ENCODE measurements at regions not wholly inside any gene's neighbourhood (a gene's known extent, or its start where the extent isn't known, plus 50 kb on each side); places are given as distances from the start of the nearest gene placed in this dataset.

GRCh38 chr2:58650781-58651180, 409.7 kb upstream of the FANCL start:
- 85 to 96% (median 93%) methylated on average over 3 of the region's 3 CpGs for WGBS, 3 donors
- Histone ChIP-seq H3K9me3 (no peaks in the 10 kb centered on the region), H3K4me1 (ENCODE audit: insufficient read depth) (no peaks in the 10 kb centered on the region), H3K36me3 (no peaks in the 10 kb centered on the region), H3K4me3 (no peak overlapping the region), H3K27ac (no peak overlapping the region), H3K27me3 (no peaks in the 10 kb centered on the region)
- DNase-seq: no peak
- TF ChIP-seq EP300 (IDR thresholded peaks at IDR 0.05) (no peak), CTCF (IDR thresholded peaks at IDR 0.05) (no peak), POLR2A (IDR thresholded peaks at IDR 0.05) (no peak)
- intact Hi-C loops (cut with DNase I): no loop called here

DNA sequence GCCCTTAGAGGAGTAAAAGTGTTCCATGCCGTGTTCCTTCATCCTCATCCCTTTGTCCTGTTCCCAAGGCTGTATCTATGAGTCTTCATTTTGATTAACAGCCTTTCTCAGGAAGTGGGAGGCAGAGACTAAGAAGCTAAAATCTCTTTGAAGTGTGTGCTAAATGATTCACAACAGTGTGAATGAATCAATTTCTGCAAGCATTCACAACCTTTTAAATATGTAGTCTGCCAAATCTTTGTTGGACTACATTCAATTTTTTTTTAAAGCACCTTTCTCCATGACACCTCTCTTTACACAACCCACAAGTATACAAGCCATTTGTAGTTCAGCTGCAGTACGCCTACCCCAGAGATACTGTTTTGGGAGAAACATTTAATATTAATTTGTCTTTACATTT, 408.6 kb upstream of the FANCL start:
- Histone ChIP-seq H3K27me3 (no peaks in the 10 kb centered on the region), H3K4me3 (no peak overlapping the region), H3K36me3 (no peaks in the 10 kb centered on the region), H3K4me1 (ENCODE audit: insufficient read depth) (no peaks in the 10 kb centered on the region), H3K9me3 (no peaks in the 10 kb centered on the region), H3K27ac (no peak overlapping the region)
- intact Hi-C loops (cut with DNase I): no loop called here
- no peak for TF ChIP-seq CTCF (IDR thresholded peaks at IDR 0.05)
- TF ChIP-seq POLR2A (IDR thresholded peaks at IDR 0.05): no peak
- TF ChIP-seq EP300 (IDR thresholded peaks at IDR 0.05): no peak
- no peak for DNase-seq
- WGBS, 3 donors: 30 to 40% (median 31%) methylated on average over 2 of the region's 2 CpGs

DNA sequence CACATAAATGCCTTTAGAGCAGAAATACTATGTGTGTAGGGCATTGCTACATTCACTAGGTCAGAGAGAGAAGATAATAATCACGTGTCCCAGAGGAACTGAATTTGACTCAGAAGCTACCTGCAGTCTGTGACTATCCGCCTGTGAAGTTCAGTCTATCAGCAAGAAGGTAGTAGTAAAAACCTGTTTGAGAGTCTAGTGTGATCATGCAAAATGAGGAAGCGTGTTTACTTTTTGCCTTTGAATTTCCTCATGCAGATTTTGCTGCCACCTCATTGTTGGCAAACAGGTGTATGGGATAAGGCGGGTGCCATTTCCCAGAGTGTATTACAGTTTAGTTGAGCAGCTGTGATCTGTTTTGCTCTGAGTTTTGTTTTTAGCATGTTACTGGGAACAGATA, 403.9 kb upstream of the FANCL start:
- Histone ChIP-seq H3K4me1 (ENCODE audit: insufficient read depth) (no peaks in the 10 kb centered on the region), H3K9me3 (no peaks in the 10 kb centered on the region), H3K27me3 (no peaks in the 10 kb centered on the region), H3K4me3 (no peak overlapping the region), H3K36me3 (no peaks in the 10 kb centered on the region), H3K27ac (no peak overlapping the region)
- no peak for DNase-seq
- TF ChIP-seq POLR2A (IDR thresholded peaks at IDR 0.05): no peak
- intact Hi-C loops (cut with DNase I): no loop called here
- WGBS, 3 donors: 83 to 91% (median 89%) methylated on average over 4 of the region's 4 CpGs

GRCh38 chr2:58644451-58644850, 403.3 kb upstream of the FANCL start:
- H3K27ac ChIP-seq: no peak overlapping the region
- 74 to 76% (median 75%) methylated on average over 5 of the region's 5 CpGs for WGBS, 3 donors
- H3K4me1 ChIP-seq (ENCODE audit: insufficient read depth): no peaks in the 10 kb centered on the region
- no peaks in the 10 kb centered on the region for H3K27me3 ChIP-seq
- no peak for DNase-seq
- no peak overlapping the region for H3K4me3 ChIP-seq
- no peaks in the 10 kb centered on the region for H3K9me3 ChIP-seq
- TF ChIP-seq CTCF (IDR thresholded peaks at IDR 0.05): no peak
- no peak for TF ChIP-seq EP300 (IDR thresholded peaks at IDR 0.05)
- no peak for TF ChIP-seq POLR2A (IDR thresholded peaks at IDR 0.05)
- intact Hi-C loops (cut with DNase I): no loop called here
- H3K36me3 ChIP-seq: no peaks in the 10 kb centered on the region

GRCh38 chr2:58641001-58641400, 399.9 kb upstream of the FANCL start:
- Histone ChIP-seq H3K27me3 (no peaks in the 10 kb centered on the region), H3K36me3 (no peaks in the 10 kb centered on the region), H3K4me1 (ENCODE audit: insufficient read depth) (no peaks in the 10 kb centered on the region), H3K9me3 (no peaks in the 10 kb centered on the region), H3K4me3 (no peak overlapping the region), H3K27ac (no peak overlapping the region)
- WGBS, 3 donors: 71 to 79% (median 77%) methylated on average over 2 of the region's 2 CpGs
- DNase-seq: no peak
- intact Hi-C loops (cut with DNase I): no loop called here
- TF ChIP-seq CTCF (IDR thresholded peaks at IDR 0.05) (no peak), EP300 (IDR thresholded peaks at IDR 0.05) (no peak), POLR2A (IDR thresholded peaks at IDR 0.05) (no peak)
